ENCODE measurements at regions not wholly inside any gene's neighbourhood (a gene's known extent, or its start where the extent isn't known, plus 50 kb on each side); places are given as distances from the start of the nearest gene placed in this dataset.
"Not testable (repeated sequence)": the region's sequence is repeated elsewhere in the genome, so short reads cannot be mapped to it uniquely, and the experiment has no call there.

DNA sequence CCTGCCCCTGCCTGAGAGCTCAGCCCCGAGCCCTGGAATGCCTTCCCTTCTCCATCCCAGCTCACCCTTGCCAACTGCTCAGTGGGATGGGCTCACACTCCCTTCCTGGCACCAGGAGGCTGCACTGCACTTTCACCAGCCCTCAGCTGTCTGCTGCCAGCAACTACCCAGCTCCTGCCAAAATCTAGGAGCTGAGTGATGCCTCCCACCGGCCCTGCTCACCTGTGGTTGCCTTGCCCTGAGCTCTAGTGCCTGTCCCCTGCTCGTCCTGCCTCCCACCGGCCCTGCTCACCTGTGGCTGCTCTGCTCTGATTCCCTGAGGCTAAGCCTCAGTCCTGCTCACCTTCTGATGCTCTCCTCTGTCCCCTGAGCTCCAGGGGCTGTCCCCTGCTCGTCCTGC lies 119.8 kb downstream of the TMEM121 start:
- H3K27ac ChIP-seq (ENCODE audit: insufficient read depth, low read depth, low read length, poor library complexity, severe bottlenecking), result no peak overlapping the region
- no peaks in the 10 kb centered on the region for H3K36me3 ChIP-seq (ENCODE audit: control insufficient read depth, insufficient read depth, low read length)
- no peaks in the 10 kb centered on the region for H3K9me3 ChIP-seq (ENCODE audit: control insufficient read depth, low read length)
- no peak overlapping the region for H3K4me3 ChIP-seq (ENCODE audit: insufficient read depth, low read depth, low read length)
- no peaks in the 10 kb centered on the region for H3K4me1 ChIP-seq (ENCODE audit: control insufficient read depth, insufficient read depth, low read length)
- WGBS, 2 experiments, result 46 to 48% methylated on average over 5 of the region's 5 CpGs
- no peaks in the 10 kb centered on the region for H3K27me3 ChIP-seq (ENCODE audit: control insufficient read depth, insufficient read depth, low read length, poor library complexity, severe bottlenecking)

DNA sequence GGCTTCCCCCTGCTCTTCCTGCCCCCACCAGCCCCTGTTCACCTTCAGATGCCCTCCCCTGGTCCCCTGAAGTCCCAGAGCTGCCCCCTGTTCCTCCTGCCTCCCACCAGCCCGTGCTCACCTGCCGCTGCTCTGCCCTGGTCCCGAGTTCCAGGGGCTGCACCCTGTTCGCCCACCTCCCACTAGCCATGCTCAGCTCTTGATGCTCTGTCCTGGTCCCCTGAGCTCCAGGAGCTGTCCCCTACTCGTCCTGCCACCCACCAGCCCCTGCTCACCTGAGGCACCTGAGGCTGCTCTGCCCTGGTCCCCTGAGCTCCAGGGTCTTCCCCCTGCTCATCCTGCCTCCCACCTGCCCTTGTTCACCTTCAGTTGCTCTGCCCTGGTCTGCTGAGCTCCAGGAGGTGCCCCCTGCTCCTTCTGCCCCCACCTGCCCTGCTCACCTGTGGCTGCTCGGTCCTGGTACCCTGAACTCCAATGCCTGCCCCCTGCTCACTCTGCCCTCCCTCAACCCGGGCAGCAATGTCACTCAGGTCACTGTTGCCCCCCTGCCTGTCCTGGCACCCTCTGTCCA lies 120.4 kb downstream of the TMEM121 start:
- 52 to 55% methylated on average over 7 of the region's 7 CpGs for WGBS, 2 experiments
- not testable (repeated sequence) for H3K9me3 ChIP-seq (ENCODE audit: control insufficient read depth, low read length); H3K36me3 ChIP-seq (ENCODE audit: control insufficient read depth, insufficient read depth, low read length); H3K27ac ChIP-seq (ENCODE audit: insufficient read depth, low read depth, low read length, poor library complexity, severe bottlenecking); H3K4me1 ChIP-seq (ENCODE audit: control insufficient read depth, insufficient read depth, low read length); H3K4me3 ChIP-seq (ENCODE audit: insufficient read depth, low read depth, low read length); H3K27me3 ChIP-seq (ENCODE audit: control insufficient read depth, insufficient read depth, low read length, poor library complexity, severe bottlenecking)

GRCh38 chr14:105647426-105647783 lies 121.0 kb downstream of the TMEM121 start:
- H3K4me1 ChIP-seq (ENCODE audit: control insufficient read depth, insufficient read depth, low read length); H3K36me3 ChIP-seq (ENCODE audit: control insufficient read depth, insufficient read depth, low read length); H3K9me3 ChIP-seq (ENCODE audit: control insufficient read depth, low read length); H3K4me3 ChIP-seq (ENCODE audit: insufficient read depth, low read depth, low read length); H3K27me3 ChIP-seq (ENCODE audit: control insufficient read depth, insufficient read depth, low read length, poor library complexity, severe bottlenecking); H3K27ac ChIP-seq (ENCODE audit: insufficient read depth, low read depth, low read length, poor library complexity, severe bottlenecking): not testable (repeated sequence)
- WGBS, 2 experiments, result 62 to 72% methylated on average over 7 of the region's 7 CpGs

DNA sequence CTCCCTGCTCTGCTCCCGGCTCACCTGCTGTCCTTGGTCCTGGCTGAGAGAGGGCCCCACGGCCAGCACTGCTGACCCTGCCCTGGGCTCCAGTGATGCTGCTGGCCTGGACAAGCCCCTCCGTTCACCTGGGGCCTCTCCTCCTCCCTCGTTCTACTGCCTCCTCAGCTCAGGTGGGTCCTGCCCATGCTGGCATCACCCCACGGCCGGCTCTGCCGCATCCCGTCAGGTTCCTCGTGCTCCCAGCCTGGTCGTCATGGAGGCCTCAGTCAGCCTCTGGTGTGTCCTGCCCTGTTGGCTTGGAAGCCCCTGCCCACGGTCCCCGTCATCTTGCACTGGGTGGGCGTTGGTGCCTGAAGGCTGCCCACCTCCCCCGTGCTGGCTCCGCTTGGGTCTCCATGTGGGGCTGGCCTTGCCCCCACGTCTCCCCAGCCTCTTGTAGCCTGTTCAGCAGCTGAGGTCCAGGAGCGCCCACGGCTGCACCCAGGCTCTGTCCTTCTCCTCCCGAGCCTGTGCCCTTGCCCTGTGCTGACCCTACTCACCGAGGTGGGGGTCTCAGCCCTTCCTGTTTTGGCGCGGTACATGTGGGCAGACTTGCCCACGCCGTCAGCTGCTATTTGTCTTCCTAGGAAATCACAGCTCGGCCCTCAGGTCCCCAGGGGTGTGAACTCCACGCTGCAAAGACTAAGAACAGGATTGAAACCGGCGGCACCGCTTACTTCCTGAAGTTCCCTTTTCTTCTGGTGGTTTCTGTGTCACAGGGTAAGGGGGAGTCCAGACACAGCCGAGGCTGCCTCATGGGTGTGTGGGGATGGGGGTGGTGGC lies 121.6 kb downstream of the TMEM121 start:
- 81 to 83% methylated on average over 29 to 30 of the region's 30 CpGs for WGBS, 2 experiments

GRCh38 chr14:105648609-105649535 lies 122.5 kb downstream of the TMEM121 start:
- not testable (repeated sequence) for H3K4me3 ChIP-seq (ENCODE audit: insufficient read depth, low read depth, low read length); H3K27me3 ChIP-seq (ENCODE audit: control insufficient read depth, insufficient read depth, low read length, poor library complexity, severe bottlenecking); H3K9me3 ChIP-seq (ENCODE audit: control insufficient read depth, low read length); H3K36me3 ChIP-seq (ENCODE audit: control insufficient read depth, insufficient read depth, low read length); H3K27ac ChIP-seq (ENCODE audit: insufficient read depth, low read depth, low read length, poor library complexity, severe bottlenecking); H3K4me1 ChIP-seq (ENCODE audit: control insufficient read depth, insufficient read depth, low read length)
- 69 to 71% methylated on average over 10 to 11 of the region's 13 CpGs for WGBS, 2 experiments

More for the DNA sequence above, 121.6 kb downstream of the TMEM121 start:
- Histone ChIP-seq H3K27ac (ENCODE audit: insufficient read depth, low read depth, low read length, poor library complexity, severe bottlenecking) (no peak overlapping the region), H3K4me1 (ENCODE audit: control insufficient read depth, insufficient read depth, low read length) (no peaks in the 10 kb centered on the region), H3K27me3 (ENCODE audit: control insufficient read depth, insufficient read depth, low read length, poor library complexity, severe bottlenecking) (no peaks in the 10 kb centered on the region), H3K36me3 (ENCODE audit: control insufficient read depth, insufficient read depth, low read length) (no peaks in the 10 kb centered on the region), H3K4me3 (ENCODE audit: insufficient read depth, low read depth, low read length) (no peak overlapping the region), H3K9me3 (ENCODE audit: control insufficient read depth, low read length) (no peaks in the 10 kb centered on the region)

- not testable (repeated sequence) for H3K4me1 ChIP-seq (ENCODE audit: control insufficient read depth, insufficient read depth, low read length); H3K4me3 ChIP-seq (ENCODE audit: insufficient read depth, low read depth, low read length); H3K27ac ChIP-seq (ENCODE audit: insufficient read depth, low read depth, low read length, poor library complexity, severe bottlenecking); H3K36me3 ChIP-seq (ENCODE audit: control insufficient read depth, insufficient read depth, low read length); H3K9me3 ChIP-seq (ENCODE audit: control insufficient read depth, low read length); H3K27me3 ChIP-seq (ENCODE audit: control insufficient read depth, insufficient read depth, low read length, poor library complexity, severe bottlenecking)
- WGBS, 2 experiments, result 68 to 88% methylated on average over 6 to 7 of the region's 8 CpGs
Observed at GRCh38 chr14:105652317-105652716, 125.9 kb downstream of the TMEM121 start.

DNA sequence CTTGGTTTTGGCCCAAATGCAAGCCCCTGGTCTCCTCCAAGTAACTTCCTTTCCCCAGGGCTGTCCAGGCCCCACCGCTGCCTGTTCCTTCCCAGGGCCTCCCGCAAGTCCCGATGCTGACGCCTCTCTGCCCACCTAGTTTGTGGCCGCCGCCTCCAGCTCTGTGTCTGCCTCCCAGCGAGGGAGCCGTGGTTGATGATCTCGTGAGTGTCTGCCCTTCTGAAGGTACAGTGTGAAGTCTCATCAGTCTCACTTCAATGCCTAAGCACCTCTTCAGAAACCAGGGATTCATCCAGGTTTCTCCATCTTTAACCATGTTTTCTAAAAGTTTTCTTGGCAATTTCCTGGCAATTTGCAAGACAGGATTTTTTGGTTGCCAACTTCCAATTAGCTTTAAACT lies 127.5 kb downstream of the TMEM121 start:
- 75 to 96% methylated on average over 6 to 7 of the region's 9 CpGs for WGBS, 2 experiments
- H3K9me3 ChIP-seq (ENCODE audit: control insufficient read depth, low read length), result not testable (repeated sequence)

GRCh38 chr14:105659255-105659654 lies 132.9 kb downstream of the TMEM121 start:
- H3K9me3 ChIP-seq (ENCODE audit: control insufficient read depth, low read length); H3K27ac ChIP-seq (ENCODE audit: insufficient read depth, low read depth, low read length, poor library complexity, severe bottlenecking); H3K4me3 ChIP-seq (ENCODE audit: insufficient read depth, low read depth, low read length); H3K27me3 ChIP-seq (ENCODE audit: control insufficient read depth, insufficient read depth, low read length, poor library complexity, severe bottlenecking); H3K4me1 ChIP-seq (ENCODE audit: control insufficient read depth, insufficient read depth, low read length); H3K36me3 ChIP-seq (ENCODE audit: control insufficient read depth, insufficient read depth, low read length): not testable (repeated sequence)
- WGBS, 2 experiments, result 63 to 75% methylated on average over 2 of the region's 2 CpGs

More for the DNA sequence above, 127.5 kb downstream of the TMEM121 start:
- H3K36me3 ChIP-seq (ENCODE audit: control insufficient read depth, insufficient read depth, low read length); H3K4me3 ChIP-seq (ENCODE audit: insufficient read depth, low read depth, low read length); H3K4me1 ChIP-seq (ENCODE audit: control insufficient read depth, insufficient read depth, low read length); H3K27ac ChIP-seq (ENCODE audit: insufficient read depth, low read depth, low read length, poor library complexity, severe bottlenecking); H3K27me3 ChIP-seq (ENCODE audit: control insufficient read depth, insufficient read depth, low read length, poor library complexity, severe bottlenecking): not testable (repeated sequence)

- Histone ChIP-seq H3K27me3 (ENCODE audit: control insufficient read depth, insufficient read depth, low read length, poor library complexity, severe bottlenecking) (no peaks in the 10 kb centered on the region), H3K36me3 (ENCODE audit: control insufficient read depth, insufficient read depth, low read length) (no peaks in the 10 kb centered on the region), H3K4me3 (ENCODE audit: insufficient read depth, low read depth, low read length) (no peak overlapping the region), H3K27ac (ENCODE audit: insufficient read depth, low read depth, low read length, poor library complexity, severe bottlenecking) (no peak overlapping the region), H3K4me1 (ENCODE audit: control insufficient read depth, insufficient read depth, low read length) (no peaks in the 10 kb centered on the region), H3K9me3 (ENCODE audit: control insufficient read depth, low read length) (peaks cover 2% of the 10 kb centered on the region)
- WGBS, 2 experiments, result 85 to 87% methylated on average over 9 of the region's 9 CpGs
Observed at GRCh38 chr14:105659935-105660527, 133.6 kb downstream of the TMEM121 start.

Measured in ectodermal cell (in vitro differentiated cells).